ENCODE measurements at regions not wholly inside any gene's neighbourhood (a gene's known extent, or its start where the extent isn't known, plus 50 kb on each side); places are given as distances from the start of the nearest gene placed in this dataset.

GRCh38 chr2:21451403-21451802, 327.6 kb downstream of the TDRD15 start:
- no peak for TF ChIP-seq CTCF (IDR thresholded peaks at IDR 0.05; ENCODE audit: low read depth, low read length, poor library complexity, severe bottlenecking)
- no peak for TF ChIP-seq EZH2phosphoT487 (IDR thresholded peaks at IDR 0.05; ENCODE audit: borderline replicate concordance, low read length)
